22Rv1 (cell line): ENCODE measurements at regions not wholly inside any gene's neighbourhood (a gene's known extent, or its start where the extent isn't known, plus 50 kb on each side); places are given as distances from the start of the nearest gene placed in this dataset.
A peak's percentile ranks its signal among the peaks of the same experiment; 100 is the strongest.

Experiments used
- H3K27ac ChIP-seq: fragments of 450-650 bp; 2 replicates; pipeline ENCODE4 v1.5.1; 2017
- CTCF ChIP-seq: fragments of 450-650 bp; IDR thresholded peaks from 2 replicates; pipeline ENCODE4 v1.5.1; 2017; ENCODE audit warnings: mild to moderate bottlenecking
- ZFX ChIP-seq: fragments of 450-650 bp; IDR thresholded peaks from 2 replicates; pipeline ENCODE4 v1.6.1; 2017; ENCODE audit warnings: antibody characterized with exemption, borderline replicate concordance

DNA sequence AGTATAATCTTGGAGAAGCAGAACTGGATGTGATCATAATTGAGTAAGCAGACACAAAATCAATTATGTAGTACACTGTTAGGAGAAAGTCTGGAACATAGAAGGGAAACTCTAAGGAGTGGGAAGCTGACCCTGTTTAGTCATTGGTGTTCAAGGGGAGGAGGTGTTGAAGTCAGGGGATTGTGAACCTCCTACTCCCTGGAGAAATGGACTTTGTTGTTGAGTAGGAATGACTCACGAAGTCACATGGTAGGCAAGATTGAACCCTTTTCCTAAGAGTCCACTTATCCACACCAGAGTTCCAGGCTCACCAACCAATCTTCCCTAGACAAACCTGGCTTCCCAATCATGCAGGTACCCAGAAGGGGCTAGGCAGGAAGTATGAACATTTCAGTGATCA lies 81.0 kb upstream of the BCL11A start:
- no peak for TF ChIP-seq CTCF
- no peak for TF ChIP-seq ZFX

GRCh38 chr2:60641811-60642788 lies 88.6 kb upstream of the BCL11A start:
- no peak overlapping the region for H3K27ac ChIP-seq
- TF ChIP-seq CTCF = peak; percentile 87
- no peak for TF ChIP-seq ZFX

More for the DNA sequence above, 81.0 kb upstream of the BCL11A start:
- H3K27ac ChIP-seq = no peak overlapping the region

DNA sequence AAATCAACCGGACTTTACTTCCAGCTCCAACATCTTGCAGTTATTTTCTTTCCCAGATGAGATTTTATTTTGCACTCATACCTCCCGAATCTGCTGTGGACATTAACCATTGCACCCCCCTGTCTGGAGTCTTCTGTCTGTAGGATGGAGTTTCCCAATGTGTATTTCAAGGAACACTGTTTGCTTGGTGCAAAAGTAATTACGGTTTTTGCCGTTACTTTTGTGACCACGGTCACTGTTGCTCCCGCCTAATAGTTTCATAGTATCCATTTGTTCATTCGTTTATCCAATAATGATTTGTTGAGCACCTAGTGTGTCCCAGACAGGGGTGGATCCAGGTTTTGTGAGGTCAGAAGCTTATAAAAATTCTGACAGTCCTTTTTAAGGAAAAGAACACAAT lies 90.3 kb upstream of the BCL11A start:
- H3K27ac ChIP-seq = no peak overlapping the region
- TF ChIP-seq CTCF (no peak), ZFX (no peak)

- no peak overlapping the region for H3K27ac ChIP-seq
- no peak for TF ChIP-seq ZFX
- no peak for TF ChIP-seq CTCF
Measured at GRCh38 chr2:60644951-60645350, 91.5 kb upstream of the BCL11A start.

DNA sequence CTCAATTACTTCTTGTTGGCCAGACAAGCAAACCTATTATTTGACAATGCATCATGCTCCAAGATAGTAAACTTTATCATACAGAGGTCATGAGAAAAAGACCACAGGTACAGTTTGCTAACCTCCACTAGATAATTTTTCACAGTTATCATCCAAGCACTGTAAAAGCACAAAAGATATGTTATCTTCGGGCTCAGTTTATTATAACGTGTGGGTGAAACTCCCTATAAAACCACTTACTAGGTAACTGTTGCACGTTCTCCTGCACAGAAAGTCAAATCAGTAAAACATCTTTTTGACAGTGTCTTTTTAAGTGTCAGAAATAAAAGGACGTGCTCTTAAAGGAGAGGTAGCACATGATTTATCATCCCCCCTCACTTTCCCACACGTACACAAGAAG lies 94.7 kb upstream of the BCL11A start:
- no peak overlapping the region for H3K27ac ChIP-seq
- TF ChIP-seq CTCF (no peak), ZFX (no peak)

DNA sequence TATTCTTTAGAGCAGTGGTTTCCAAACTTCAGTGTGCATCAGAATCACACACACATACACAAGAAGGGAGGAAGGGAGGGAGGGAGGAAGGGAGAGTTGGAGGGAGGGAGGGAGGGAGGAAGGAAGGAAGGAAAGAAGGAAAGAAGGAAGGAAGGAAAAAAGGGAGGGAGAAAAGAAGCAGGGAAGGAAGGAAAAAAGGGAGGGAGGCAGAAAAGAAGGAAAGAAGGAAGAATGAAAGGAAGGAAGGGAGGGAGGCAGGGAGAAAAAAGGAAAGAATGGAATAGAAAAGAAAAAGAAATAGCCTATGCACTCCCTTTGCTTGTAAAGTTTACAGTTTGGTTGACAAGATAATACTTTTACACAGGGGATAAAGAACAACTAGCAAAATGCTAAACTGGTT lies 96.3 kb upstream of the BCL11A start:
- TF ChIP-seq ZFX = no peak
- TF ChIP-seq CTCF = no peak

GRCh38 chr2:60652832-60653340 lies 99.4 kb upstream of the BCL11A start:
- no peak overlapping the region for H3K27ac ChIP-seq
- TF ChIP-seq ZFX = no peak
- TF ChIP-seq CTCF = no peak

More for the DNA sequence above, 96.3 kb upstream of the BCL11A start:
- no peak overlapping the region for H3K27ac ChIP-seq
